IMR-90 (cell line): ENCODE measurements at regions not wholly inside any gene's neighbourhood (a gene's known extent, or its start where the extent isn't known, plus 50 kb on each side); places are given as distances from the start of the nearest gene placed in this dataset.

Source experiments
- ATAC-seq: fragments of 200-7000 bp; cut with Tn5 transposase; 2 replicates; pipeline ENCODE4 v1.9.1; 2020; ENCODE audit warnings: low read depth, mild to moderate bottlenecking, moderate library complexity
- BruUV-seq: library from RNA; stranded (reverse); fragments of 400-500 nt; replicated peaks from 2 replicates; lab custom pipeline; 2021; lab: Mats Ljungman, UMichigan
- CTCF ChIA-PET: fragments of 300-600 bp; formaldehyde crosslinking; extraction: SDS; loops from one replicate; lab custom pipeline; 2021; ENCODE audit warnings: antibody characterized with exemption; lab: Yijun Ruan, JAX
- POLR2A ChIA-PET: fragments of 300-600 bp; sonication (Branson Sonifier 250); formaldehyde crosslinking; loops from one replicate; lab custom pipeline; 2022; ENCODE audit warnings: antibody characterized with exemption; ENCODE audit not compliant: unreplicated experiment; lab: Charles Lee
- DNase-seq: peaks from one replicate; pipeline ENCODE4 v3.0.0; 2013
- H2AFZ ChIP-seq: replicated peaks from 2 replicates; pipeline ENCODE3; 2013; ENCODE audit warnings: low read length, mild to moderate bottlenecking; ENCODE audit not compliant: poor library complexity
- H2AK5ac ChIP-seq: 2 replicates; pipeline ENCODE4 v1.6.1; 2013; ENCODE audit warnings: low read depth, low read length, inconsistent platforms
- H2AK9ac ChIP-seq: replicated peaks from 2 replicates; pipeline ENCODE3; 2013; ENCODE audit warnings: mild to moderate bottlenecking, low read depth, low read length, moderate library complexity; ENCODE audit not compliant: poor library complexity
- H2BK120ac ChIP-seq: 2 replicates; pipeline ENCODE4 v1.6.1; 2013; ENCODE audit warnings: low read depth, low read length, inconsistent platforms
- H2BK15ac ChIP-seq: 3 replicates; pipeline ENCODE4 v1.6.1; 2013; ENCODE audit warnings: low read depth, low read length, inconsistent platforms
- H2BK20ac ChIP-seq: 2 replicates; pipeline ENCODE4 v1.6.1; 2013; ENCODE audit warnings: low read depth, mild to moderate bottlenecking, inconsistent platforms, low read length, moderate library complexity
- H2BK5ac ChIP-seq: 2 replicates; pipeline ENCODE4 v1.6.1; 2013; ENCODE audit warnings: mild to moderate bottlenecking, low read depth, low read length, inconsistent platforms; ENCODE audit not compliant: poor library complexity, severe bottlenecking
- H3K14ac ChIP-seq: replicated peaks from 2 replicates; pipeline ENCODE4 v1.6.1; 2013; ENCODE audit warnings: low read depth, low read length, inconsistent platforms
- H3K18ac ChIP-seq: 2 replicates; pipeline ENCODE4 v1.6.1; 2013; ENCODE audit warnings: low read depth, low read length, control low read depth
- H3K23ac ChIP-seq: 2 replicates; pipeline ENCODE4 v1.6.1; 2013; ENCODE audit warnings: low read depth, low read length, inconsistent platforms
- H3K27ac ChIP-seq: 2 replicates; pipeline ENCODE4 v1.5.1; 2013; ENCODE audit warnings: mild to moderate bottlenecking, control low read depth, low read length; ENCODE audit not compliant: insufficient read depth
- H3K27me3 ChIP-seq: 2 replicates; pipeline ENCODE4 v1.6.1; 2013; ENCODE audit warnings: low read length; ENCODE audit not compliant: control insufficient read depth, insufficient read depth
- H3K36me3 ChIP-seq: 2 replicates; pipeline ENCODE4 v1.6.1; 2013; ENCODE audit warnings: low read length, mixed read lengths; ENCODE audit not compliant: control insufficient read depth, insufficient read depth
- H3K4ac ChIP-seq: 2 replicates; pipeline ENCODE4 v1.6.1; 2013; ENCODE audit warnings: low read depth, low read length, inconsistent platforms
- H3K4me1 ChIP-seq: 2 replicates; pipeline ENCODE4 v1.6.1; 2013; ENCODE audit warnings: low read length, mixed read lengths; ENCODE audit not compliant: control insufficient read depth, insufficient read depth
- H3K4me2 ChIP-seq: 2 replicates; pipeline ENCODE4 v1.6.1; 2013; ENCODE audit warnings: low read depth, mild to moderate bottlenecking, control low read depth, low read length, moderate library complexity
- H3K4me3 ChIP-seq: 2 replicates; pipeline ENCODE4 v1.5.1; 2013; ENCODE audit warnings: low read depth, mild to moderate bottlenecking, control low read depth, low read length, moderate library complexity; ENCODE audit not compliant: insufficient read depth
- H3K56ac ChIP-seq: 2 replicates; pipeline ENCODE4 v1.6.1; 2013; ENCODE audit warnings: low read length, inconsistent platforms; ENCODE audit not compliant: insufficient read depth; ENCODE audit errors: extremely low read depth
- H3K79me1 ChIP-seq, 2 experiments: 2 replicates each; pipeline ENCODE4 v1.6.1; 2013; ENCODE audit warnings: low read length in 2 of 2, inconsistent platforms in 1 of 2, low read depth in 1 of 2
- H3K9ac ChIP-seq: 2 replicates; pipeline ENCODE4 v1.6.1; 2013; ENCODE audit warnings: low read depth, low read length, control low read depth
- H3K9me1 ChIP-seq: 2 replicates; pipeline ENCODE4 v1.6.1; 2013; ENCODE audit warnings: low read length, inconsistent platforms; ENCODE audit not compliant: insufficient read depth
- H3K9me3 ChIP-seq: 2 replicates; pipeline ENCODE4 v1.6.1; 2013; ENCODE audit warnings: low read length; ENCODE audit not compliant: control insufficient read depth, insufficient read depth
- H4K20me1 ChIP-seq: 2 replicates; pipeline ENCODE4 v1.6.1; 2013; ENCODE audit warnings: low read length, inconsistent platforms; ENCODE audit not compliant: insufficient read depth
- H4K5ac ChIP-seq: 2 replicates; pipeline ENCODE4 v1.6.1; 2013; ENCODE audit warnings: mild to moderate bottlenecking, low read depth, low read length, control low read depth
- H4K8ac ChIP-seq, 2 experiments: 2 replicates each; pipeline ENCODE4 v1.6.1; 2013; ENCODE audit warnings: low read depth in 2 of 2, low read length in 2 of 2, control low read depth in 1 of 2, inconsistent platforms in 1 of 2
- H4K91ac ChIP-seq: 2 replicates; pipeline ENCODE4 v1.6.1; 2013; ENCODE audit warnings: low read depth, low read length, inconsistent platforms; ENCODE audit not compliant: insufficient read depth
- BHLHE40 ChIP-seq: fragments of 150-350 bp; IDR thresholded peaks from 2 replicates; pipeline ENCODE4 v1.6.1; 2016; ENCODE audit warnings: mild to moderate bottlenecking, low read depth, low read length
- CHD1 ChIP-seq: IDR thresholded peaks from 2 replicates; pipeline ENCODE4 v1.6.1; 2012; ENCODE audit warnings: low read depth, low read length, improper control_type of control experiment
- CTCF ChIP-seq: conservative IDR thresholded peaks from 2 replicates; pipeline ENCODE4 v1.5.1; 2012; ENCODE audit warnings: mild to moderate bottlenecking, low read depth, low read length, improper control_type of control experiment
- RCOR1 ChIP-seq: IDR thresholded peaks from 2 replicates; pipeline ENCODE4 v1.6.1; 2012; ENCODE audit warnings: mild to moderate bottlenecking, low read length, improper control_type of control experiment; ENCODE audit not compliant: insufficient replicate concordance
- RFX5 ChIP-seq: IDR thresholded peaks from 2 replicates; pipeline ENCODE4 v1.8.0; 2012; ENCODE audit warnings: low read depth, mild to moderate bottlenecking, low read length, moderate library complexity
- WGBS, 2 experiments: methylation state at CpG; one replicate each; pipeline versions ENCODE4 v1.1.5 to v1.1.7; 2013; ENCODE audit warnings: missing lambda C conversion rate in 2 of 2; ENCODE audit not compliant: insufficient read length in 1 of 2; ENCODE audit errors: extremely low coverage in 2 of 2; 5-methylcytosine and 5-hydroxymethylcytosine counted together
- dilution Hi-C: fragments of 300-500 bp; cut with HindIII; formaldehyde crosslinking; loops from one replicate; pipeline ENCODE4 v1.14.3; 2018; ENCODE audit warnings: low sequenced_read_pairs; ENCODE audit not compliant: unreplicated experiment
- in situ Hi-C: fragments of 300-500 bp; cut with MboI; formaldehyde crosslinking; loops from 3 replicates; pipeline ENCODE4 v1.14.3; 2019; ENCODE audit warnings: low sequenced_read_pairs, inconsistent platforms, mixed read lengths
- intact Hi-C: fragments of 100-400 bp; cut with micrococcal nuclease; formaldehyde crosslinking; loops from 2 replicates; pipeline ENCODE4 v1.10.0; 2022
- TF ChIP-seq, protein P1 (sequence below): fragments of 150-350 bp; IDR thresholded peaks from 2 replicates; pipeline ENCODE4 v1.6.1; 2017; ENCODE audit warnings: mild to moderate bottlenecking, antibody characterized with exemption, low read length, low read depth

DNA sequence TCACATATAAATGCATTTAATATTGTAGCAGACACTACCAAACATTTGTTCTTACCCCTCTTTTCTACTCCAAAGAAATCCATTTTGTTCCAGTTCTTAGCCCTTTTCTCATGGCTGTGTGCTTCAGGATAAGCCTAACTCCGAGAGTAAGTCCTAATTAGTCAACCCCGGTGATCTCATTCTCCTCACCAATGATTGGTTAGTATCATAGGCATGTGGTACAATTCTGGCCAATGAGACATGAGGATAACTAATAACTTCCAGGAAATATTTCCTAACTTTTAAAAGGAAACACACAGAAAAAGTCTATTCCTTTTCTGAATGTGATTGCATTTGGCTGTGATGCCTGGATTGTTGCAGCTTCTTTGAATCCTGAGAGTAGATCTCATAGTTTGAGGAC is 116.0 kb downstream of the GPR63 start:
- no CpG with 5 or more reads among the region's 2 CpGs for WGBS, 2 experiments
- no peak for DNase-seq
- intact Hi-C loops: no loop called here

More for the DNA sequence above, 116.0 kb downstream of the GPR63 start:
- H2AK5ac ChIP-seq: no peak overlapping the region
- dilution Hi-C loops: no loop called here
- H3K79me1 ChIP-seq: no peaks in the 10 kb centered on the region
- H2AK9ac ChIP-seq: no peak overlapping the region
- BruUV-seq: no TSS peak
- in situ Hi-C loops: no loop called here
- no peak overlapping the region for H3K4ac ChIP-seq
- H3K27me3 ChIP-seq: no peaks in the 10 kb centered on the region
- H4K8ac ChIP-seq: no peak overlapping the region
- H3K4me1 ChIP-seq: no peaks in the 10 kb centered on the region
- no peak overlapping the region for H3K4me2 ChIP-seq
- no peak overlapping the region for H2BK20ac ChIP-seq
- no peak overlapping the region for H3K23ac ChIP-seq
- H3K14ac ChIP-seq: no peak overlapping the region
- no peaks in the 10 kb centered on the region for H4K20me1 ChIP-seq
- no peak overlapping the region for H3K4me3 ChIP-seq
- H4K91ac ChIP-seq: no peak overlapping the region
- ChIA-PET CTCF (no interaction called here), POLR2A (no interaction called here)
- no peak overlapping the region for H2BK120ac ChIP-seq
- no peak overlapping the region for H2BK15ac ChIP-seq
- H2AFZ ChIP-seq: no peak overlapping the region
- H3K27ac ChIP-seq: no peak overlapping the region
- H3K9me3 ChIP-seq: no peaks in the 10 kb centered on the region
- H4K5ac ChIP-seq: no peak overlapping the region
- no peak overlapping the region for H3K9ac ChIP-seq
- TF ChIP-seq RFX5 (no peak), BHLHE40 (no peak), CHD1 (no peak), CTCF (no peak), RCOR1 (no peak)
- TF ChIP-seq, protein P1, sequence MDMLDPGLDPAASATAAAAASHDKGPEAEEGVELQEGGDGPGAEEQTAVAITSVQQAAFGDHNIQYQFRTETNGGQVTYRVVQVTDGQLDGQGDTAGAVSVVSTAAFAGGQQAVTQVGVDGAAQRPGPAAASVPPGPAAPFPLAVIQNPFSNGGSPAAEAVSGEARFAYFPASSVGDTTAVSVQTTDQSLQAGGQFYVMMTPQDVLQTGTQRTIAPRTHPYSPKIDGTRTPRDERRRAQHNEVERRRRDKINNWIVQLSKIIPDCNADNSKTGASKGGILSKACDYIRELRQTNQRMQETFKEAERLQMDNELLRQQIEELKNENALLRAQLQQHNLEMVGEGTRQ: peak; percentile 22; the same call in 1 of the 2 replicates
- no peak overlapping the region for H2BK5ac ChIP-seq
- H3K56ac ChIP-seq: no peak overlapping the region
- no peaks in the 10 kb centered on the region for H3K9me1 ChIP-seq
- no peak overlapping the region for H3K18ac ChIP-seq
- ATAC-seq: no peak
- H3K36me3 ChIP-seq: no peaks in the 10 kb centered on the region
